ENCODE measurements at regions not wholly inside any gene's neighbourhood (a gene's known extent, or its start where the extent isn't known, plus 50 kb on each side); places are given as distances from the start of the nearest gene placed in this dataset.

GRCh38 chr1:221306239-221306638 is 427.0 kb downstream of the HLX start:
- TF ChIP-seq CTCF (IDR thresholded peaks at IDR 0.05; ENCODE audit: low read depth, low read length, missing control alignments) = no peak

GRCh38 chr1:221308534-221309511 is 429.6 kb downstream of the HLX start:
- DNase-seq (ENCODE audit: low read depth) = no peak
- TF ChIP-seq CTCF (IDR thresholded peaks at IDR 0.05; ENCODE audit: low read depth, low read length, missing control alignments) = no peak
- H3K4me3 ChIP-seq (ENCODE audit: low read depth, low read length) = no peak overlapping the region

More at GRCh38 chr1:221306239-221306638, 427.0 kb downstream of the HLX start:
- no peak overlapping the region for H3K4me3 ChIP-seq (ENCODE audit: low read depth, low read length)
- DNase-seq (ENCODE audit: low read depth) = no peak

- TF ChIP-seq CTCF (IDR thresholded peaks at IDR 0.05; ENCODE audit: low read depth, low read length, missing control alignments) = no peak
- DNase-seq (ENCODE audit: low read depth) = no peak
- H3K4me3 ChIP-seq (ENCODE audit: low read depth, low read length) = no peak overlapping the region
Measured at GRCh38 chr1:221309723-221310122, 430.5 kb downstream of the HLX start.

GRCh38 chr1:221310180-221310579 is 430.9 kb downstream of the HLX start:
- H3K4me3 ChIP-seq (ENCODE audit: low read depth, low read length) = no peak overlapping the region
- no peak for TF ChIP-seq CTCF (IDR thresholded peaks at IDR 0.05; ENCODE audit: low read depth, low read length, missing control alignments)
- no peak for DNase-seq (ENCODE audit: low read depth)

- no peak overlapping the region for H3K4me3 ChIP-seq (ENCODE audit: low read depth, low read length)
- no peak for DNase-seq (ENCODE audit: low read depth)
- TF ChIP-seq CTCF (IDR thresholded peaks at IDR 0.05; ENCODE audit: low read depth, low read length, missing control alignments) = no peak
Measured at GRCh38 chr1:221315330-221315729, 426.6 kb downstream of the DUSP10 start.

GRCh38 chr1:221316491-221317056 is 425.3 kb downstream of the DUSP10 start:
- DNase-seq (ENCODE audit: low read depth) = no peak
- TF ChIP-seq CTCF (IDR thresholded peaks at IDR 0.05; ENCODE audit: low read depth, low read length, missing control alignments) = no peak
- H3K4me3 ChIP-seq (ENCODE audit: low read depth, low read length) = no peak overlapping the region
